Fibroblast of the aortic adventitia (primary cell): ENCODE measurements at regions not wholly inside any gene's neighbourhood (a gene's known extent, or its start where the extent isn't known, plus 50 kb on each side); places are given as distances from the start of the nearest gene placed in this dataset. TPM values are rescaled to one million over a fixed set of nuclear protein-coding genes. Genes with fewer than 3 reads are reported as not detected.

Experiments used
- DNase-seq: peaks from one replicate; pipeline ENCODE4 v3.0.0-alpha.2; 2010; ENCODE audit warnings: low read depth
- H3K4me3 ChIP-seq: 2 replicates; pipeline ENCODE4 v1.5.1; 2011; ENCODE audit warnings: low read depth, mild to moderate bottlenecking, control low read depth, low read length, moderate library complexity
- small RNA-seq: library from RNA; depleted of rRNA; stranded (forward); fragments of <200 nt; gene quantifications from one replicate; pipeline ENCODE3, GENCODE V24; 2012
- TF ChIP-seq, protein P1 (sequence below): IDR thresholded peaks from 2 replicates; pipeline ENCODE4 v1.5.1; 2011; ENCODE audit warnings: mild to moderate bottlenecking, low read length, control low read depth, inconsistent platforms; ENCODE audit not compliant: insufficient read depth

DNA sequence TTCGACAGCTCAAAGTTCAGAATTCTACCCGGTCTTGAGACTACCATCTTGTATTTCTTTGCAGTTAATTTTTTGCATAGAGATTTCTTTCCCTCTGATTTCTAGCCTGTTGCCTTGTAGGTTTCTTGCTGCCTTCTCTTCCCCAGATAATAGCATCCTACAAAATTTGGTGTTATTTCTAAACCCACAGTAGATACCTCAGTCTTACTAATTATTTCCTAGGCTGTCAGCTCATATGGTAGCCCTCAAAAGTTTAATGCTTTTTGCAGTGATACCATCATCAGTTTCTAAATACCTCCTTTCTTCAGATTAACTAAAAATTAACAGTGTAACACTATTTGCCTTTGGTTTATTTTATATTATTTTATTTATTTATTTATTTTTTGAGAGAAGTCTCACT, 61.9 kb upstream of the TMPO start:
- DNase-seq: no peak
- TF ChIP-seq, protein P1, sequence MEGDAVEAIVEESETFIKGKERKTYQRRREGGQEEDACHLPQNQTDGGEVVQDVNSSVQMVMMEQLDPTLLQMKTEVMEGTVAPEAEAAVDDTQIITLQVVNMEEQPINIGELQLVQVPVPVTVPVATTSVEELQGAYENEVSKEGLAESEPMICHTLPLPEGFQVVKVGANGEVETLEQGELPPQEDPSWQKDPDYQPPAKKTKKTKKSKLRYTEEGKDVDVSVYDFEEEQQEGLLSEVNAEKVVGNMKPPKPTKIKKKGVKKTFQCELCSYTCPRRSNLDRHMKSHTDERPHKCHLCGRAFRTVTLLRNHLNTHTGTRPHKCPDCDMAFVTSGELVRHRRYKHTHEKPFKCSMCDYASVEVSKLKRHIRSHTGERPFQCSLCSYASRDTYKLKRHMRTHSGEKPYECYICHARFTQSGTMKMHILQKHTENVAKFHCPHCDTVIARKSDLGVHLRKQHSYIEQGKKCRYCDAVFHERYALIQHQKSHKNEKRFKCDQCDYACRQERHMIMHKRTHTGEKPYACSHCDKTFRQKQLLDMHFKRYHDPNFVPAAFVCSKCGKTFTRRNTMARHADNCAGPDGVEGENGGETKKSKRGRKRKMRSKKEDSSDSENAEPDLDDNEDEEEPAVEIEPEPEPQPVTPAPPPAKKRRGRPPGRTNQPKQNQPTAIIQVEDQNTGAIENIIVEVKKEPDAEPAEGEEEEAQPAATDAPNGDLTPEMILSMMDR: no peak
- no peak overlapping the region for H3K4me3 ChIP-seq

DNA sequence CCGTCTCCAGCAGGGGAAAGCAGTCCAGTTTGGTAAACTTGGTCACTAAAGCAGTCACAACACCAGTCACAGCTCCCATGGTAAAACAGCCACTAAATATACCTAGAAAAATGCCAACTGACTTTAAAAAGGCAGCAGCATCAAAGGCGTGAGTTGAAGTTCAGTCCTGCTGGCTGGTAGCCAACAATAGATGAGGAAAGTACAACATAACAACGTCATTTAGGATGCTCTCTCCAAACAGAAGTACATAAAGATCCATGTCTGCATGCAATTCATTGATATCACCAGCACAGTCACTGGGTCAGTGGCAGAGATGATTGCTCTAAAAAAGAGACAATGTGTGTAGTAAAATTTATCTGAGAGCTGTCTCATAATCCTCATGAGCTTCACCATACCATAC, 59.3 kb upstream of the TMPO start:
- TF ChIP-seq, protein P1: no peak
- no peak overlapping the region for H3K4me3 ChIP-seq
- DNase-seq: no peak

DNA sequence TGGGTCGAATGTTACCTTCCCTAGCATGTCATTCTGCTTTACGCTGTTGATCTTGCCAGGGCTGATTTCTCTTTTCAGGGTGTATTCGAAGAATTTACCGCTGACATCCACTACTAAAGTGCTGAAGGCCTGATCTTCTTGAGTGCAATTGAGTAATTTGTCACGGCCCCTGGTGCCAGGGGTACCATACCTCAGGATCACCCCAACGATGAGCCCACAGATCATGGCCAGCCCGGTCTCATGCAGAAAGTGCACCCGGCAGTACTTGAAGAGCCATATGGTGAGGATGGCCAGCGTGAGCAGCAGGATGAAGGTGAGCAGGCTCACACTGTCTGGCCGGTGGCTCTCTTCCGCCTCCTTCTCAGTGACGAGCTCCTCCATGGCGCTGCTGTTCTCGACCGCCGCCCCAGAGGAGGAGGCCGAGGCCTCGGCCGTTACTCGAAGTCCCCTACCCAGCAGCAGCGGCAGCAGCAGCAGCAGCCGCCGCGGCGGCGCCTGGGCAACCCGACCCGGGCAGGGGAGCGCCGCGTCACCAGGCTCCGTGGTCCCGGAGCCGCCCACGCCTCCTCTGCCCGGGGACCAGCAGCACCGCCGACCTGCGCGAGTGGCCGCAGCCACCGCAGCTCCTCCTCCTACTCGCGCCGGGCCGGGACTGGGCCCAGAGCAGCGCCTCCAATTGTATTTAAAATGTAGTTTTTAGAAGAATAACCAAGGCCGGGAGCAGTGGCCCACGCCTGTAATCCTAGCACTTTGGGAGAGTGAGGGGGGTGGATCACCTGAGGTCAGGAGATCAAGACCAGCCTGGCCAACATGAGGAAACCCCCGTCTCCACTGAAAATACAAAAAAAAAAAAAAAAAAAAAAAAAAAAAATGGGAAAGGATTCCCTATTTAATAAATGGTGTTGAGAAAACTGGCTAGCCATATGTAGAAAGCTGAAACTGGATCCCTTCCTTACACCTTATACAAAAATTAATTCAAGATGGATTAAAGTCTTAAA, 58.5 kb upstream of the TMPO start:
- peak overlapping the region; percentile 31 for H3K4me3 ChIP-seq
- no peak for DNase-seq
- TF ChIP-seq, protein P1: no peak

DNA sequence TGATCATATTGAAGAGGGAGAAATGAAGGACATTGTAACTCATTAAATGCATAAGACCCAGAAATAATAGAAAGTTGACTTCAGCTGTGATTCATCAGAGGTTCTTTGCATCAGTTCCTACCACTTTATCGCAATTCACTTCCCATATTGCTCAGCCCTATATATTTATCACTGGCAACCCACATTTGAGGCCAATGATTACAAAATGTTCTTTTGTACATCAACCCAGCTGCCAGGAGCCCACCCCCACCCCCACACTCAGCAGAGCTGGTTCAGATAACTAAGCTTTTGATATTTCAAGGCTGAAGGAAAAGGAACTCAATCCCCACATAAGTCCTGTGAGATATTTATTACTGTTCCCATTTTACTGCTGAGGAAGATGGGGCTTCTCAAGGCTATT, 51.2 kb upstream of the TMPO start:
- DNase-seq: peak; percentile 71
- H3K4me3 ChIP-seq: no peak overlapping the region
- TF ChIP-seq, protein P1: no peak

DNA sequence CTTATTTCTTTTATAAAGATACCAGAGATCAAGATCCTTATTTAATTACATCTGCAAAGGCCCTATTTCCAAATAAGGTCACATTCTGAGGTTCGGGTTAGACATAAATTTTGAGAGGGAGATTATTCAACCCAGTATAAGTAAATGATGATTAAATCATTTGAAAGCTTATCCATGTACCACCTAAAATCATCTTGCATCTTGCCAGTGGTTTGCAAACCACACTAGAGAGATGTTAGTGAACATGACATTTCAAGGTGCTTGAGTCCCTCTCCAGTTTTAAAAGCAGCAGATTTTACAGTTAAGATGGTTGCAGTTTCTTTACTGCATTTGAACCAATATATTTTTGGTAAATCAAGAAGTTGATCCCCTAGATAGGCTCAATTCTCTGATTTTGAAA, 49.9 kb upstream of the TMPO start:
- no peak overlapping the region for H3K4me3 ChIP-seq
- TF ChIP-seq, protein P1: no peak
- no peak for DNase-seq

Small RNA genes in the stretch of these regions (small RNA-seq; reads per million reads assigned to genes)
- not detected for gene AC018659.1
- not detected for gene MIR4303
- not detected for gene MIR4495
- gene RNU4-41P: not detected
- not detected for gene RNU6-36P
